Fibroblast of lung (primary cell): ENCODE measurements at regions not wholly inside any gene's neighbourhood (a gene's known extent, or its start where the extent isn't known, plus 50 kb on each side); places are given as distances from the start of the nearest gene placed in this dataset.

ENCODE experiments used
- CTCF ChIP-seq, 2 donors: IDR thresholded peaks in 1 of 2; conservative IDR thresholded peaks in 1 of 2; 1 replicate in 1 of 2; 2 replicates in 1 of 2; pipeline ENCODE4 v1.5.1; 2011 to 2012; ENCODE audit warnings: low read length in 2 of 2, control low read depth in 1 of 2, inconsistent platforms in 1 of 2, low read depth in 1 of 2, mild to moderate bottlenecking in 1 of 2
- EZH2 ChIP-seq: IDR thresholded peaks from 2 replicates; pipeline ENCODE4 v1.5.1; 2012; ENCODE audit warnings: low read length, control low read depth, mild to moderate bottlenecking; ENCODE audit errors: missing control alignments

GRCh38 chr3:13177236-13177635, 104.0 kb upstream of the IQSEC1 start:
- TF ChIP-seq CTCF (conservative IDR thresholded peaks at IDR 0.05 in 1 of 2, IDR thresholded peaks at IDR 0.05 in 1 of 2; ENCODE audit: low read depth in 1 of 2, low read length in 2 of 2) (no peak), EZH2 (no peak)
